ENCODE measurements at regions not wholly inside any gene's neighbourhood (a gene's known extent, or its start where the extent isn't known, plus 50 kb on each side); places are given as distances from the start of the nearest gene placed in this dataset.

GRCh38 chr1:60759291-60759690 is 323.1 kb upstream of the NFIA start:
- no peaks in the 10 kb centered on the region for H3K36me3 ChIP-seq (ENCODE audit: control insufficient read depth in 1 of 2, insufficient read depth in 2 of 2, low read length in 2 of 2)
- TF ChIP-seq SRF (IDR thresholded peaks at IDR 0.05; ENCODE audit: low read depth) (no peak), EZH2 (IDR thresholded peaks at IDR 0.05) (no peak), FOSL1 (IDR thresholded peaks at IDR 0.05; ENCODE audit: low read depth) (no peak), POLR2AphosphoS5 (IDR thresholded peaks at IDR 0.05; ENCODE audit: low read depth, low read length) (no peak), ZBTB33 (IDR thresholded peaks at IDR 0.05; ENCODE audit: extremely low read depth, insufficient replicate concordance, low read length) (no peak), CEBPB (IDR thresholded peaks at IDR 0.05; ENCODE audit: low read depth) (no peak), ZFX (IDR thresholded peaks at IDR 0.05) (no peak), POLR2A (IDR thresholded peaks at IDR 0.05; ENCODE audit: borderline replicate concordance, extremely low read depth, insufficient read depth, insufficient read length) (no peak), EGR1 (IDR thresholded peaks at IDR 0.05; ENCODE audit: low read depth) (no peak), YY1 (IDR thresholded peaks at IDR 0.05; ENCODE audit: extremely low read depth, insufficient replicate concordance, low read depth, low read length) (no peak), SP1 (IDR thresholded peaks at IDR 0.05; ENCODE audit: low read depth) (no peak)
- TF ChIP-seq, protein P1, sequence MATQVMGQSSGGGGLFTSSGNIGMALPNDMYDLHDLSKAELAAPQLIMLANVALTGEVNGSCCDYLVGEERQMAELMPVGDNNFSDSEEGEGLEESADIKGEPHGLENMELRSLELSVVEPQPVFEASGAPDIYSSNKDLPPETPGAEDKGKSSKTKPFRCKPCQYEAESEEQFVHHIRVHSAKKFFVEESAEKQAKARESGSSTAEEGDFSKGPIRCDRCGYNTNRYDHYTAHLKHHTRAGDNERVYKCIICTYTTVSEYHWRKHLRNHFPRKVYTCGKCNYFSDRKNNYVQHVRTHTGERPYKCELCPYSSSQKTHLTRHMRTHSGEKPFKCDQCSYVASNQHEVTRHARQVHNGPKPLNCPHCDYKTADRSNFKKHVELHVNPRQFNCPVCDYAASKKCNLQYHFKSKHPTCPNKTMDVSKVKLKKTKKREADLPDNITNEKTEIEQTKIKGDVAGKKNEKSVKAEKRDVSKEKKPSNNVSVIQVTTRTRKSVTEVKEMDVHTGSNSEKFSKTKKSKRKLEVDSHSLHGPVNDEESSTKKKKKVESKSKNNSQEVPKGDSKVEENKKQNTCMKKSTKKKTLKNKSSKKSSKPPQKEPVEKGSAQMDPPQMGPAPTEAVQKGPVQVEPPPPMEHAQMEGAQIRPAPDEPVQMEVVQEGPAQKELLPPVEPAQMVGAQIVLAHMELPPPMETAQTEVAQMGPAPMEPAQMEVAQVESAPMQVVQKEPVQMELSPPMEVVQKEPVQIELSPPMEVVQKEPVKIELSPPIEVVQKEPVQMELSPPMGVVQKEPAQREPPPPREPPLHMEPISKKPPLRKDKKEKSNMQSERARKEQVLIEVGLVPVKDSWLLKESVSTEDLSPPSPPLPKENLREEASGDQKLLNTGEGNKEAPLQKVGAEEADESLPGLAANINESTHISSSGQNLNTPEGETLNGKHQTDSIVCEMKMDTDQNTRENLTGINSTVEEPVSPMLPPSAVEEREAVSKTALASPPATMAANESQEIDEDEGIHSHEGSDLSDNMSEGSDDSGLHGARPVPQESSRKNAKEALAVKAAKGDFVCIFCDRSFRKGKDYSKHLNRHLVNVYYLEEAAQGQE (IDR thresholded peaks at IDR 0.05; ENCODE audit: low read depth), result no peak
- no peaks in the 10 kb centered on the region for H4K20me1 ChIP-seq (ENCODE audit: insufficient read depth)
- no TSS peak for BruUV-seq (replicated peaks)
- no peak overlapping the region for H2AFZ ChIP-seq (ENCODE audit: low read depth, low read length, poor library complexity, severe bottlenecking)
- peaks cover 16% of the 10 kb centered on the region for H3K27me3 ChIP-seq (ENCODE audit: insufficient read depth, low read length)
- no peak overlapping the region for H3K27ac ChIP-seq (ENCODE audit: low read depth, low read length)
- no peaks in the 10 kb centered on the region for H3K79me2 ChIP-seq (ENCODE audit: insufficient read depth, low read length)
- POLR2A ChIA-PET, result no interaction called here
- no peaks in the 10 kb centered on the region for H3K9me3 ChIP-seq (ENCODE audit: control insufficient read depth in 1 of 2, insufficient read depth in 1 of 2, low read depth in 1 of 2, low read length in 2 of 2)
- DNase-seq (ENCODE audit: low read depth, low spot score) (no peak), ATAC-seq (no peak)
- no peaks in the 10 kb centered on the region for H3K4me1 ChIP-seq (ENCODE audit: control insufficient read depth in 1 of 2, insufficient read depth in 2 of 2, low read length in 2 of 2)
- CTCF ChIA-PET, result interaction anchor here (2.6 kb wide), 1 partner anchor 478 kb away, joined by 9 read pairs; no protein-coding TSS in a partner anchor
- H3K9me2 ChIP-seq (ENCODE audit: insufficient read depth), result no peaks in the 10 kb centered on the region
- no peak overlapping the region for H3K9ac ChIP-seq (ENCODE audit: low read length)
- intact Hi-C loops (cut with micrococcal nuclease), result no loop called here
- no peak overlapping the region for H3K4me2 ChIP-seq (ENCODE audit: low read length)
- no peak overlapping the region for H3K4me3 ChIP-seq (replicated peaks in 1 of 2; ENCODE audit: low read depth in 1 of 2, low read length in 2 of 2)
- RAD21 ChIA-PET (ENCODE audit: low non-redundant PET in 1 of 2, low total read pairs in 2 of 2, uncharacterized antibody in 2 of 2, unreplicated experiment in 2 of 2), result no interaction called here

Data from HCT116 (cell line).